ENCODE measurements at regions not wholly inside any gene's neighbourhood (a gene's known extent, or its start where the extent isn't known, plus 50 kb on each side); places are given as distances from the start of the nearest gene placed in this dataset.
A peak's percentile ranks its signal among the peaks of the same experiment; 100 is the strongest.
"Not testable (repeated sequence)": the region's sequence is repeated elsewhere in the genome, so short reads cannot be mapped to it uniquely, and the experiment has no call there.

GRCh38 chr10:108568824-108569223, 1354.5 kb downstream of the XPNPEP1 start:
- DNase-seq = no peak

DNA sequence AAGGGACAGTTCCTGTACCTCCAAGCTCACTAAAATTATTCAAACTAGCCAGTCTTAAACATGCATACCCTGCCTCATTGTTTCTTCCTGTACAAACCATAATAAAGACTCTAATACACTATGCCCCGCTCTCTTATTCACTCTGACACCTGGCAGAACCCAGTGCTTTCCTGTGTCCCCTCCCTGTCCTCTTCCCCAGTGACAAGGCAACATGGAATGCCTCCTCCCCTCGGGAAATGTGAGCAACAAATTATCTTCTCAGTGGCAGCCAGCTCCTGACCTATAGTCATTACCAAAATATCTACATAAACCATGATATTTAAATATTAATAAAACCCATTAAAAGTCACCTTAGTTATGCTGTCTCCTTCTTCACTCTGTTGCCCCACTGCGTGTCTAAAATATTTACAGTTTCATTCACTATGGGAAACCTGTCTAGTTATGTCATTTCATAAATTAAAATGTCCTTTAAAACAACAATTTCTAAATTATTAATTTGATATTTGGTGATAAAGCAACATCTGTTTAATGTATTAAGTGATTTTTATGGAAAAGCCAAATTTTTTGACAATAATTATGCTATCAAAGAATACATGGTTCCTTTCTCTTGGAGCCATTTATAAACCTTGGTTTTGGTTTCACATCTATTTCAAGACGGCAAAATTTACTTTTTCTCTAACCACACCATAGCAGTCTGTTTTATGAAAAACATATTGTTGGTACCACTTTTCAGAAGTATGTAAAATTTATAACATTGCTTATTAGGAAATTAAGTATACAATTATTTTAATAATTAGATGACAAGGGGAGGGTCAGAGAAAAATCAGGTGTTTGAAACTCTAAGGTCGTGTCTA, 1355.2 kb downstream of the XPNPEP1 start:
- DNase-seq = no peak

DNA sequence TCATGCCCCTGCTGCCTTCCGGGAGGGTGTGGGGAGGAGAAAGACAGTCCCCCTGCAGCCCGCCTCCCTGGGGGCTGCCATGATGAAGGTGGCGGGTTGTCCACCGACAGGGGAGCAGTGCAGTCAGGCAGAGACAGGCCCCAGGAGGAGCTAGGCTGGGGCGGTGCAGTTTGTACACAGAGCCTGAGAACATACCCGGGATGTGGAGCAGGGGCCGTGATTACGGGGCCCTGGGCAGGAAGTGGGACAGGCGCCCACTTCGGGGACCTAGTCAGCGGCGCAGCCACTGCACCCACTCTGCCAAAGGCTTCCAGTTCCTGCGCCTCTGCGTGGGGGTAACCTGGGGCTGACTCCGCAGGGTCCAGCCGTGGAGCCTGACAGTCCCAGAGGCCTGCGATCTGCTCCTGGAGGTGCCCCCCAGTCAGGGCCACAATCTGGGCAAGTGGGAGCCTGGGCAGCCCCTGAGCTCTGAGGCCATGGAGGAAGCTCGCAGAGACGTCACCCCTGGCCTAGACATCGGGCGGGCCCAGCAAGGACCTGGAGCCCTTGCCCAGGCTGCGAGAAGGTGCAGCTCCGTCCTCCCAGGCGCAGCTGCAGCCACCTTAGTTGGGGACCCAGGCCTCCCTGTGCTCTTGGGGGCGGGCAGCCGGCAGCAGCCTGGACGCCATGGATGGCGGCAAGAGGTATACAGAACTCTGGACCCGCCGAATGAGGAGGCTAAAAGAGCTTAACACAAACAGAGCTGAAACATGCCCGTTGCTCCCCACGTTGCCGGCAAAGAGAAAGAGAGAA, 1356.8 kb downstream of the XPNPEP1 start:
- no peak for DNase-seq

DNA sequence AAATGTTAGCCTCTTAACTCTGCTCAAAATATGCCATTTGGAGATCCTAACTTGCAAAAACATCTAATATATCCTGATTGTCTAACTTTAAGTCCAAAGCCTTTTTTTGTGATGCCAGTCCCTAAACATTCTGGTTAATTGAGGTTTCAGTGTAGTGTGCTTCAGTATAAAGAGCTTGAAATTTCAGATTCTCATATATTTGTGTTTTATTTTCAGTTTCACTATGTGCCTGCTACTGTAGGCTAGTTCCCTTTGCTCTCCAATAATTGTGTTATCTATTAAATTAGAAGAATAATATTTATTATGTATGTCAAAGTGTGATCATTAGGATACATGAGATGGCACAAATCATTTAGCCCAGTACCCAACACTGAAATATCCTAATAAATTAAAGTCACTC, 1361.2 kb downstream of the XPNPEP1 start:
- no peak for DNase-seq

DNA sequence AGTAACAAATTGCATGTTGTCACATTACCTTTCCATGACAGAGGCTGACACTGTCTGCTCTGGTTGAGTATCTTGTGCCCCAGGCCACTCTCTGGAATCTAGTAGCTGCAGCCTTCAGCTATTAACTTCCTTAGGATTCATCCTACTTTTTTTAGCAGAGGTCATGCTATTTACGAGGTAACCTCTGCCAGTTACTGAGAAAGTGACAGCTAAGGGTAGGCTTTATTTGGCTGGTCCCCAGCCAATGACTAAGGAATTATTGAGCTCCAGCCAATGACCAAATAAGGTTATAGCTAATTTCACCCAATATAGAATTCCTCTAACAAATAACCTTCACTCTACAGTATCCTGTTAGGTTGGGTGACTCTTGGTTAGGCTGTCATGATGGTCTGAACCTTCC, 1361.7 kb downstream of the XPNPEP1 start:
- no peak for DNase-seq

GRCh38 chr10:108560488-108560887, 1362.8 kb downstream of the XPNPEP1 start:
- DNase-seq = no peak

DNA sequence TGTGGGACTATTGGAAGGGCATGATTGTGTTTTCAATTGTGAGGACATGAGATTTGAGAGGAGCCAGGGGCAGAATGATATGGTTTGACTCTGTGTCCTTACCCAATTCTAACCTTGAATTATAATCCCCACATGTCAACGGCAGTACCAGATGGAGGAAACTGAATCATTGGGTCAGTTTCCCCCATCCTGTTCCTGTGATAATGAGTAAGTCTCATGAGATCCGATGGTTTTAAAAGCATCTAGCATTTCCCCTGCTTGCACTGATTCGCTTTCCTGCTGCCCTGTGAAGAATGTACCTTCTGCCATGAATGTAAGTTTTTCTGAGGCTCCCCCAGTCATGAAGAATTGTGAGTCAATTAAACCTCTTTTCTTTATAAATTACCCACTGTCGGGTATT, 1367.1 kb downstream of the XPNPEP1 start:
- no peak for DNase-seq

DNA sequence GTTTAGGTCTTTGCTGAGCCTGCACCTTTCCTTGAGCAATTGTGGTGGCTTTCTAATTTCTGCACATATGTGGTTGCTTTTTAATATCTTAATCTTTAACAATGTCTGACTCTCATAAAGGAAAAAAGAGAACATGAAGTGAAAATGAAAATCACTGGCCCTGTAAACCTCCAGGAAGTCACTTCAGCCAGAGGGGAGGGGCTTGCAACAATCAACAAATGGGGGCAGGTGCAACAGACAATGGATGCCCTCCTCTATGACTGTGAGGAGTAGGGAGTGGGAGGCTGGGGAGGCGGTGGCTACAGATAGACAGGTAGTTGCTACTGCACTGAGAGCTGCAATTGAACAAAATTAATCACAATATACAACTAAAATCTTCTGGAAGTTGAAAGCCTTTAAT, 1377.4 kb downstream of the XPNPEP1 start:
- no peak for DNase-seq

- peak; percentile 53 for DNase-seq
Measured at GRCh38 chr10:108544500-108545120, 1378.7 kb downstream of the XPNPEP1 start.

GRCh38 chr10:108533551-108533950, 1369.0 kb upstream of the SORCS1 start:
- DNase-seq = not testable (repeated sequence)

- no peak for DNase-seq
Measured at GRCh38 chr10:108523016-108523800, 1358.7 kb upstream of the SORCS1 start.

- DNase-seq = no peak
Measured at GRCh38 chr10:108521827-108522492, 1357.5 kb upstream of the SORCS1 start.

DNA sequence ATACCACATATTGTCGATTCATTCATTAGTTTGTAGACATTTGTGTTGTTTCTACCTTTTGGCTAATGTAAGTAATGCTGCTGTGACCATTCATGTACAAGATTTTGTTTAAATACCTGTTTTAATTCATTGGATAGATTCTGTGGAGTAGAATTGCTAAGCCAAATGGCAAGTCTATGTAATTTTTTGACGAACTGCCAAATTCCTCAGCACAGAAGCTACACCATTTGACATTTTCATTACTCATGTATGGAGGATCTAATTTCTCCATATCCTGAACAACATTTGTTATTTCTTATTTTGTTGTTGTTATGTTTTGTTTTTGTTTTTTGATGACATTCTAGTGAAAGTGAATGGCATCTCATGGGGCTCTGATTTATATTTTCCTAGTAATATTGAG, 1351.3 kb upstream of the SORCS1 start:
- no peak for DNase-seq

DNA sequence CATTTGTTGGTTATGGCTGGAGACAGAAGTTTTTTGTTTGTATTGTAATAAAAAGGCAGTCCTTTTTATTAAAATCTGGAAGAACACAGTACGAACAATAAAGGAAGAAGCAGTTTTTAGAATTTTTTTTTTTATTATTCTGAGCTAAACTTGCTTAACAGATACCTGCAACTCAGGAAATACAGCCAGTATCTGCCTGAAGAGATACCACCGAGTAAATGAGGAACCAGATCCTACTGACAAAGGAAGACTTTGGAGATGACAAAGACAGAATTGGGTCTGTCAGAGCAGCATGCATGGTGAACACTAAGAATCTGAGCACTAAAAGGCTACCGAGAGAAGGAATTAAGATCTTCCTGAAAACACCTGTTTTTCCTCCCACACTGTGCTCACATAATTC, 1335.9 kb upstream of the SORCS1 start:
- no peak for DNase-seq

DNA sequence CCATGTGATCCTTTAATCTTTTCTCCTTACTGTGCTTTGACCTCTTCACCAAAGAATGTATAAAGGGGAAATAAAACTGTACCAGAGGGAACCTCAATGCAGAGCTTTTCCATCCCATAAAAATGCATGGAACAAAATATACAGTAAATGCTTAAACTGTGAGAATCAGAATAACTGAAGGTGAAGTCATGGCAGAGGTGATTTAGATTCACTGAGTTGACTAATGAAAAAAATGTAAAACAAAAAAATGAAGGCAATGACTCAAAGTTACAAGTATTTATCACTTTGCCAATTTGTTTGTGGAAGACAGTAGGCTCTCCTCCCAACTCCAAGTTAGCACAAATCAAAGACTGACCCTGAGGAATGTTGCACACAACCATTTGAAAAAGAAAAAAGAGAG, 1331.6 kb upstream of the SORCS1 start:
- no peak for DNase-seq

DNA sequence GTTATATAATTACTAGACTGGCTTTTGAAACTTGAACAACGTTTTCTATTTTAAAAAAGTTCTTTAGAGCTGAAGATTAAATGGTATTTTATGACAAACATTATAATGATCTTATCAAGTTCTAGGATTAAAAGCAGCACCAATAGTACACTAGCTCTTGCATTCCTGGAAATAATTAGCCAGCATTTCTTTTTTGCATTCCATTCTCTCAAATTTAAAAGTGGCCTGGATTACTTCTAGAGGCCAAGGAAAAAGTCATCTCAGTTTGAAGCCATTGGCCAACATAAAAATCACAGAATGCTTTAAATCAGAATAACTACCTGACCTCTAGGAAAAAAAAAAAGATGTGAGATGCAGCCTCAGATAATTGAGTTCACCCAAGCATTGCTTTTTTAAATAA, 1326.4 kb upstream of the SORCS1 start:
- DNase-seq = no peak

GRCh38 chr10:108471420-108471819, 1306.9 kb upstream of the SORCS1 start:
- DNase-seq = no peak

DNA sequence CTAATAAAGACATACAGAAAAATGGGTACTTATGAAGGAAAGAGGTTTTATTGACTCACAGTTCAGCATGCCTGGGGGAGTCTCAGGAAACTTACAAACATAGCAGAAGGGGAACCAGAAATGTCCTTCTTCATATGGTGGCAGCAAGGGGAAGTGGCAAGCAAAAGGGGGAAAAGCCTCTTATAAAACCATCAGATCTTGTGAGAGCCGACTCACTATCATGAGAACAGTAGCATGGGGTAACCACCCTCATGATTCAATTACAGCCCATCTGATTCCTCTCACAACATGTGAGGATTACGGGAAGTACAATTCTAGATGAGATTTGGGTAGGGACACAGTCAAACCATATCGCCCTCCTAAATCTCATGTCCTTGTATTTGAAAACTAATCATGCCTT, 1305.4 kb upstream of the SORCS1 start:
- no peak for DNase-seq

DNA sequence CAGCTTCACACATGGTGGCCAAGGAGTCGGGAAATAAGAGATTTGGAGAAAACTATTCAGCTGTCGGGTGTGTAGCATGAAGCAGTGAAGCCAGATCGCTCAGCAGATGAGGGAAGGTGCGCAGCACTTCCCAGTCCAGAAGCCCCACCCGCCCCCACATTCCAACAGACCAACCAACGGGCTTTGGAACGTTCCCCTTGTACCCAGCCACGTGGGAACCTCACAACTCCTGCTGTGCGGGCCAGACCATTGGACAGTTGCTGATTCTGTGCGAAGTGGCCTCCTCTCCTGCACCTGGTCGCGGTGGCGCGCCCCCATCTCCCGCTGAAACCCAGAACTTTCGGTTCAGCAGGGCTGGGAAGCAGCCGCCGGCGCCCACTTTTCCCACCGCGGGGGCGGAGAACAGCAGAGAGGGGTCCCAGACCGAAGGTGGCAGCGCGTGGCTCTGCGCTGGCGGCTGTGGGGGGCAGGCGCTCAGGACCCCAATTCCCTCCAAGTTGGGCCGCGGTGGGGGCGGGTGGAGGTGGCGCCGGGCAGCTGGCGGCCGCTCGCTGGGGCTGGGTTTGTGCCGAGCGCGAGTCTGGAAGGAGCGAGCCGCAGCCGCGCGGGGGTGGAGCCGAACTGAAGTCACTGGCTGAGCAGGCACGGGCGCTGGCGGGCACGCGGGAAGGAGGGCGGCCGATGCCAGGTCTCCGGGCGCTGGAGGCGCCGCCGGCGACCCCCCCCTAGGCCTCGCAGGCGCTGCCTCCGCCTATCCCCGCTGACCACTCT, 1301.5 kb upstream of the SORCS1 start:
- DNase-seq = no peak

- DNase-seq = no peak
Measured at GRCh38 chr10:108462005-108462404, 1297.5 kb upstream of the SORCS1 start.

DNA sequence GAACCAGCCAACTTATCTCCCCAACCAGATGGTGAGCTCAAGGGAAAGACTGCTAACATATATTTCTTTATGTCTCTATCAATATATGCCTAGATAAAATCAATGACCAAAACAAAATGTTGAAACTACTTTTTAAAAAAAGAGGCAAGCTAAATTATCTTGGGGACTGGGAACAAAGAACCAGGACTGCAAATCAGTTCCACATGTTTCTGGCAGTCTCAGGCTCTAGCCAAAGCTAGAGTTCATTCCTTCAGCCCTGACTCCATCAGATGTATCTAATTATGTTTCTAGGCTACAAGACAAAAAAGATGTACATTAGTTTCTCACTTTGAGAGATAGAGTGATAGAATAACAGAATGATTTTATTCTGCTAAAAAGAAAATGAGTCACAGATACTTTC, 1290.3 kb upstream of the SORCS1 start:
- DNase-seq = no peak

- DNase-seq = no peak
Measured at GRCh38 chr10:108454224-108454623, 1289.7 kb upstream of the SORCS1 start.
